ENCODE measurements at regions not wholly inside any gene's neighbourhood (a gene's known extent, or its start where the extent isn't known, plus 50 kb on each side); places are given as distances from the start of the nearest gene placed in this dataset.

GRCh38 chr6:74114428-74114827 lies 418.4 kb downstream of the CD109 start:
- DNase-seq (ENCODE audit: low read depth): no peak
- H3K4me3 ChIP-seq (ENCODE audit: low read depth, low read length): no peak overlapping the region
- TF ChIP-seq, protein P1, sequence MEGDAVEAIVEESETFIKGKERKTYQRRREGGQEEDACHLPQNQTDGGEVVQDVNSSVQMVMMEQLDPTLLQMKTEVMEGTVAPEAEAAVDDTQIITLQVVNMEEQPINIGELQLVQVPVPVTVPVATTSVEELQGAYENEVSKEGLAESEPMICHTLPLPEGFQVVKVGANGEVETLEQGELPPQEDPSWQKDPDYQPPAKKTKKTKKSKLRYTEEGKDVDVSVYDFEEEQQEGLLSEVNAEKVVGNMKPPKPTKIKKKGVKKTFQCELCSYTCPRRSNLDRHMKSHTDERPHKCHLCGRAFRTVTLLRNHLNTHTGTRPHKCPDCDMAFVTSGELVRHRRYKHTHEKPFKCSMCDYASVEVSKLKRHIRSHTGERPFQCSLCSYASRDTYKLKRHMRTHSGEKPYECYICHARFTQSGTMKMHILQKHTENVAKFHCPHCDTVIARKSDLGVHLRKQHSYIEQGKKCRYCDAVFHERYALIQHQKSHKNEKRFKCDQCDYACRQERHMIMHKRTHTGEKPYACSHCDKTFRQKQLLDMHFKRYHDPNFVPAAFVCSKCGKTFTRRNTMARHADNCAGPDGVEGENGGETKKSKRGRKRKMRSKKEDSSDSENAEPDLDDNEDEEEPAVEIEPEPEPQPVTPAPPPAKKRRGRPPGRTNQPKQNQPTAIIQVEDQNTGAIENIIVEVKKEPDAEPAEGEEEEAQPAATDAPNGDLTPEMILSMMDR (conservative IDR thresholded peaks at IDR 0.05; ENCODE audit: low read depth, low read length): no peak

GRCh38 chr6:74113901-74114300 lies 417.9 kb downstream of the CD109 start:
- TF ChIP-seq, protein P1 (conservative IDR thresholded peaks at IDR 0.05; ENCODE audit: low read depth, low read length): no peak
- DNase-seq (ENCODE audit: low read depth): no peak

GRCh38 chr6:74103417-74103816 lies 407.4 kb downstream of the CD109 start:
- no peak for DNase-seq (ENCODE audit: low read depth)
- no peak overlapping the region for H3K4me3 ChIP-seq (ENCODE audit: low read depth, low read length)
- TF ChIP-seq, protein P1 (conservative IDR thresholded peaks at IDR 0.05; ENCODE audit: low read depth, low read length): no peak

More at GRCh38 chr6:74113901-74114300, 417.9 kb downstream of the CD109 start:
- no peak overlapping the region for H3K4me3 ChIP-seq (ENCODE audit: low read depth, low read length)

GRCh38 chr6:74100719-74101287 lies 404.8 kb downstream of the CD109 start:
- no peak overlapping the region for H3K4me3 ChIP-seq (ENCODE audit: low read depth, low read length)
- DNase-seq (ENCODE audit: low read depth): no peak
- TF ChIP-seq, protein P1 (conservative IDR thresholded peaks at IDR 0.05; ENCODE audit: low read depth, low read length): no peak

- TF ChIP-seq, protein P1 (conservative IDR thresholded peaks at IDR 0.05; ENCODE audit: low read depth, low read length): no peak
- no peak for DNase-seq (ENCODE audit: low read depth)
- no peak overlapping the region for H3K4me3 ChIP-seq (ENCODE audit: low read depth, low read length)
Observed at GRCh38 chr6:74096329-74096728, 400.3 kb downstream of the CD109 start.

DNA sequence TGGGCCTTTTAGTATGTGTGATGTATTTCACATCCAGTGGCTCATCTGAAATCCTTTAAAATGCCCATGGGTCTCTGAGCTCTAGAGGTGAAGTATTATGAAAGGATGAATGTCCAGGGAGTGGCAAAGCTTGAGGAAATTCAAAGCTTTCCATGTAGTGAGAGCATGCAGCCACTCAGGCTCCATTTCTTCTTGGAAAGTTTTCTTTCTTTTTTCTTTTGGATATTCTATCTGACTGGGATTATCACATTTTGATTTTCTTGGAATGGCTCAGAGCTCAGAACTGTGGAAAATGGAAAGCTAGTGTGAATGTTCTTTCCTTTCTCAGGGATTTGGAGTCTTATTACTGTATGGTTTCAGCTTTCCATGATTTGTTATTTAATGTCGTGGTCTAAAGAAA lies 397.4 kb downstream of the CD109 start:
- H3K4me3 ChIP-seq (ENCODE audit: low read depth, low read length): no peak overlapping the region
- DNase-seq (ENCODE audit: low read depth): no peak
- TF ChIP-seq, protein P1 (conservative IDR thresholded peaks at IDR 0.05; ENCODE audit: low read depth, low read length): no peak

GRCh38 chr6:74091794-74092157 lies 395.8 kb downstream of the CD109 start:
- DNase-seq (ENCODE audit: low read depth): no peak
- no peak overlapping the region for H3K4me3 ChIP-seq (ENCODE audit: low read depth, low read length)
- TF ChIP-seq, protein P1 (conservative IDR thresholded peaks at IDR 0.05; ENCODE audit: low read depth, low read length): no peak
